ENCODE measurements at regions not wholly inside any gene's neighbourhood (a gene's known extent, or its start where the extent isn't known, plus 50 kb on each side); places are given as distances from the start of the nearest gene placed in this dataset.
"Not testable (repeated sequence)": the region's sequence is repeated elsewhere in the genome, so short reads cannot be mapped to it uniquely, and the experiment has no call there.

DNA sequence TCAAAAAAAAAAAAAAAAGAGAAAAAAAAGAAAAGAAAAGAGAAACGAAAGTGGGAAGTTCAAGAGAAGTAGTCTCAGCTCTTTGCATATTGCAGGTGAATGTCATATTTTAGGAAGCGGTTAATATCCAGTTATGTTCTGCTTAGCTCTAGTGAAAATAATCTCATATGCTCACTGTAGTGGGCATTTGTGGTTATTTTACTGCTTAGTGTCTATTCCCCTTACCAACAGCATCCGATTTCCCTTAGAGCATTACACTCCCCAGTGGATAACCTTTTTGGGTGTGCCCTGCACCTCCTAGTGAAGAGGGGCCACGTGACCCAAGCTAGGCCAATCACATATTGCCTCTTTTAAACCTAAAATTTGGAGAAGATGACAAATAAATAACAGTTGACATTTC, 111.2 kb upstream of the ZNF827 start:
- Histone ChIP-seq H3K27me3 (ENCODE audit: insufficient read depth, low read depth, severe bottlenecking) (no peaks in the 10 kb centered on the region), H3K4me3 (ENCODE audit: low read depth, low read length) (no peak overlapping the region), H3K36me3 (no peaks in the 10 kb centered on the region), H3K27ac (no peak overlapping the region), H3K9me3 (ENCODE audit: severe bottlenecking) (peaks cover 18% of the 10 kb centered on the region)
- TF ChIP-seq CTCF (IDR thresholded peaks at IDR 0.05; ENCODE audit: low read depth, low read length), result no peak
- DNase-seq, result no peak

- H3K36me3 ChIP-seq; H3K27ac ChIP-seq; H3K27me3 ChIP-seq (ENCODE audit: insufficient read depth, low read depth, severe bottlenecking); DNase-seq; H3K4me3 ChIP-seq (ENCODE audit: low read depth, low read length): not testable (repeated sequence)
- peaks cover 18% of the 10 kb centered on the region for H3K9me3 ChIP-seq (ENCODE audit: severe bottlenecking)
Observed at GRCh38 chr4:146047768-146048167, 109.1 kb upstream of the ZNF827 start.

- H3K36me3 ChIP-seq, result no peaks in the 10 kb centered on the region
- no peak for DNase-seq
- H3K27me3 ChIP-seq (ENCODE audit: insufficient read depth, low read depth, severe bottlenecking), result no peaks in the 10 kb centered on the region
- H3K4me3 ChIP-seq (ENCODE audit: low read depth, low read length), result no peak overlapping the region
- no peak overlapping the region for H3K27ac ChIP-seq
- H3K9me3 ChIP-seq (ENCODE audit: severe bottlenecking), result no peaks in the 10 kb centered on the region
- no peak for TF ChIP-seq CTCF (IDR thresholded peaks at IDR 0.05; ENCODE audit: low read depth, low read length)
Observed at GRCh38 chr4:146041139-146042004, 102.7 kb upstream of the ZNF827 start.

GRCh38 chr4:146040623-146041022, 102.0 kb upstream of the ZNF827 start:
- Histone ChIP-seq H3K4me3 (ENCODE audit: low read depth, low read length) (no peak overlapping the region), H3K36me3 (no peaks in the 10 kb centered on the region), H3K27ac (no peak overlapping the region), H3K27me3 (ENCODE audit: insufficient read depth, low read depth, severe bottlenecking) (no peaks in the 10 kb centered on the region), H3K9me3 (ENCODE audit: severe bottlenecking) (no peaks in the 10 kb centered on the region)
- no peak for DNase-seq
- no peak for TF ChIP-seq CTCF (IDR thresholded peaks at IDR 0.05; ENCODE audit: low read depth, low read length)

- no peak overlapping the region for H3K27ac ChIP-seq
- H3K9me3 ChIP-seq (ENCODE audit: severe bottlenecking), result no peaks in the 10 kb centered on the region
- DNase-seq, result no peak
- H3K4me3 ChIP-seq (ENCODE audit: low read depth, low read length), result no peak overlapping the region
- H3K27me3 ChIP-seq (ENCODE audit: insufficient read depth, low read depth, severe bottlenecking), result no peaks in the 10 kb centered on the region
- no peaks in the 10 kb centered on the region for H3K36me3 ChIP-seq
- no peak for TF ChIP-seq CTCF (IDR thresholded peaks at IDR 0.05; ENCODE audit: low read depth, low read length)
Observed at GRCh38 chr4:146033149-146033548, 94.5 kb upstream of the ZNF827 start.

- Histone ChIP-seq H3K36me3 (no peaks in the 10 kb centered on the region), H3K27ac (no peak overlapping the region), H3K27me3 (ENCODE audit: insufficient read depth, low read depth, severe bottlenecking) (no peaks in the 10 kb centered on the region), H3K4me3 (ENCODE audit: low read depth, low read length) (no peak overlapping the region), H3K9me3 (ENCODE audit: severe bottlenecking) (no peaks in the 10 kb centered on the region)
- DNase-seq, result no peak
- TF ChIP-seq CTCF (IDR thresholded peaks at IDR 0.05; ENCODE audit: low read depth, low read length), result no peak
Observed at GRCh38 chr4:146032234-146032860, 93.7 kb upstream of the ZNF827 start.
